HG03354 (cell line): ENCODE measurements at regions not wholly inside any gene's neighbourhood (a gene's known extent, or its start where the extent isn't known, plus 50 kb on each side); places are given as distances from the start of the nearest gene placed in this dataset.

Experiments used
- ATAC-seq: cut with Tn5 transposase; IDR thresholded peaks from one replicate; pipeline ENCODE4 v1.9.1; 2021; ENCODE audit warnings: mild to moderate bottlenecking; ENCODE audit not compliant: unreplicated experiment, poor library complexity, severe bottlenecking

DNA sequence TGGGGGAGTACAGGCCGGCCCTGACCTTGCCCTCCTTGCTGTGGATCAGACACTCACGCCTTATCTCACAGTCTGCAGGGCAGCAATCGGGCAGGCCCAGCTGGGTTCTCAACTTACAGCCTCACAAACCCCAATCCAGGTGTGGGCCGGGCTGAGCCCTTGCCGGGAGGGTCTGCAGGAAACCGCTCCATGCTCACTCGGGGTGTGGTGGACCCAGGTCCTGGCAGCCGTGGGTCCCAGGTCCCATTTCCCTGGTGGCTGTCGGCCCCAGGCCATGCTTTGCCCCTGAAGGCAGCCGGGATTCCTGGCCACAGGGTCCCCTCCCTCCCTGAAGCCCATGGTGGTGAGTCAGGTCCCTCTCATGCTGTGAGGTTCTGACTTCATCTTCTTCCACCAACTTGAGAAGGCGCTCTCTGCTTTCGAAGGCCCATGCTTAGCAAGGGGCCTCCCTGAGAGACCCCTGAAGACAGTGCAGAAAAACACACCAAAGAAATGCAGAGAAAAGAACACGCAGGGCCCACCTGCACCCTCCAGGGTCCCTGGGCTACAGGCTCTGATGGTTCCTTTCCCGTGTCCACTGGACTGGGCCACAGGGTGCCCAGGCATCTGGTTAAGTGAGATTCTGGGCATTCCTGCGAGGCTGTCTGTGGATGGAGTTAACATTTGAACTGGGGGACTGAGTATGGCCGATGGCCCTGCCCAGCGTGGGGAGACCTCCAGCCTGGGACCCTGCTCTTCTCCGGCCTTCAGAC, 588.2 kb downstream of the BRD1 start:
- ATAC-seq = no peak

DNA sequence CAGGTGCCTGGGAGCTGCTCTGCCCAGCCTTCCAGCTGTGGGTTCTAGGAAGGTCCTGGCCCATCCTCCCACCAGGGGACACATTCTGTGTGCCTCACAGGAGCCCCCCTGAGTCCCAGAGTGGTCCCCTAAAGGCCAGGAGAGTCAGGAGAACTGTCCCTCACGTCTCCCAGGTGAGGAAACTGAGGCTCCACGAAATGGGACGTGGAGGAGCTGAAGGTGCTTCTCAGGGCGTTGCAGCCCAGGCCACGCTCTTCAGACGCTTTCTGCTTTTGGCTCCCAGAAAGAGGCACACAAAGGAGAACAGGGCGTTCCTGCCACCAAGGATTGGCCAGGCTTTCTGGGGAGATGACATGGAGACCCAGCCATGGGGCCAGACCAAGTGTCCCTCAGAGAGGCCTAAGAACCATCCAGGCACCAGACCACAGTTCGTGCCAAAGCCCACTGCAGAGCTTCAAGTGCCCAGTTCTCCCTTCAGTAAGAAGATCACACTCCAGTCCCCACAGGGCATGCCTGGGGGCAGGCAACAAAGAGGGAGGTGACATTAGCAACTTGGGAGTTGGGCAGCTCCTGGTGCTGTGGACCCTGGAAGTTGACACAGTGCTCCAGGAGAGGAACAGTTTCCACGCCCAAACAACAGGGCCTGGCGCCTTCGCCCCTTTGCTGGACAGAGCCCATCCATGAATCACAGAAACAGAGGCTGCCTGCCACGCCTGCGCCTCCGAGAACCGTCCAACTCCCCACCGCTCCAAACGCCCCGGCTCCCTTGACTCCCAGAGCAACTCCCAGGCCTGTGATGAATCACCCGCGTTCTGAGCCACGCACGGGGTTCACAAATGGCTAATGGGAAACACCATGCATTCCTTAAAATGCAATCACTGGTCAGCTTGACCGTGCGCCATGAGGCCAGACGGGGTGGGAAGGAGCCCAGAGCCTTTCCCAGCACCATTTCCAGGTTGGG, 589.2 kb downstream of the BRD1 start:
- ATAC-seq = no peak

DNA sequence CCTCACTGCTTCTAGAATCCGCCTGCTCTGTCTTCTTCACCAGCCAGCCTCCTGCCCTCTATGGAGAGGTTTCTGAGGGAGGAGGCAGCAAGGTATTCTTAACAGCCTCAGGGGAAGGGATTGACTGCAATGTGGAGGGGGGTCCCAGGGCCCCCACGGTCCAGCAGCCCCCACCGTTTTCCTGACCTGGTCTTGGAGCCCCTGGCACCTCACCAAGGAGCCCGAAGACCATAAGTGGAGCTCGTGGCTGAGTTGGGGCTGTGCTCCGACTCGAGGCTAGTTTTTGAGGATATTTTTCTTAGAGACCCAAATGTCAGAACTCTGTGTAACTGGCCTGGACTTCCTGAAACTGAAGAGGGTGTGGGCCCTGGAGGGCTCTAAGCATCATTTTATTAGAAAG, 590.0 kb downstream of the BRD1 start:
- no peak for ATAC-seq

DNA sequence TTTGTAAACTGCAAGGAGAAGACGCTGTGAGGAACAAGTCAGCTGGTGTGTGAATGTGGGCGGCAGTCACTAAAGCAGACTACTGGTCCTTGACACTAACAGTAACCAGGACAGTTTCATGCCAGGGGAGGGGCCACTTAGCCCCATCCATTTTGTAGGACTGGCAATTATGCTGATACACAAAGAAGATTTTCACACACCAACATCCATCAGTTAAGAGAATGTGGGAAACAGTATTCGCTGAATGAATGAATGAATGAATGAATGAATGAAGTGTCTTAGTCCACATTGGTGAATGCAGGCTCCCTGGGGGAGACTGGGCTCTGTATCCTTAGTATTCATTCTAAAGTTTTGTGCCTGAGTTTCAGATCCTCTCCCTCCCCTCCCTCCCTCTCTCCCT, 590.4 kb downstream of the BRD1 start:
- no peak for ATAC-seq

DNA sequence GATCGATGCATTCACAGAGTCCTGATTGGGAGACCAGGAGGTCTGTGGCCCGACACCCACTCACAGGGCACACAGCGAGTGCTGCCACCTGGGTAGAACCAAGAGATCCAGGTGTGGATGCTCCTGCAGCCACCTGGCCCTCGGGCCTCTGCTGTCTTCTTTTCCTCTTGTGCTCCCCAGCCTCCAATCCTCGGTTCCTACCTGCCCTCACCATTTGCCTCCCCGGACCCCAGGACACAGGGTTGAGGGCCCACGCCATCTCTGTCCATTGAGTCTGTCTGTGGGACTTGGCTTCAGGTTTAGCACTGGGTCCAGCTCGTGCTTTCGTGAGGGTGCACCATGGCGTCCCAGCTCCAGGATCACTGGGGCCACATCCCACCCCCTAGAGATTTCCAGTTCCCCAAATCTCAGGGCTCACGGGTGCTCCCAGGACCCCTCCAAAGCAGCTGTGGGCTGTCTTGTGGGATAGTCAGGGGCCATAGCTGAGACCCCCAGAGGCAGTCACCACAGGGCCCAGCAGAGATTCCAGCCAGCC, 591.1 kb downstream of the BRD1 start:
- no peak for ATAC-seq

DNA sequence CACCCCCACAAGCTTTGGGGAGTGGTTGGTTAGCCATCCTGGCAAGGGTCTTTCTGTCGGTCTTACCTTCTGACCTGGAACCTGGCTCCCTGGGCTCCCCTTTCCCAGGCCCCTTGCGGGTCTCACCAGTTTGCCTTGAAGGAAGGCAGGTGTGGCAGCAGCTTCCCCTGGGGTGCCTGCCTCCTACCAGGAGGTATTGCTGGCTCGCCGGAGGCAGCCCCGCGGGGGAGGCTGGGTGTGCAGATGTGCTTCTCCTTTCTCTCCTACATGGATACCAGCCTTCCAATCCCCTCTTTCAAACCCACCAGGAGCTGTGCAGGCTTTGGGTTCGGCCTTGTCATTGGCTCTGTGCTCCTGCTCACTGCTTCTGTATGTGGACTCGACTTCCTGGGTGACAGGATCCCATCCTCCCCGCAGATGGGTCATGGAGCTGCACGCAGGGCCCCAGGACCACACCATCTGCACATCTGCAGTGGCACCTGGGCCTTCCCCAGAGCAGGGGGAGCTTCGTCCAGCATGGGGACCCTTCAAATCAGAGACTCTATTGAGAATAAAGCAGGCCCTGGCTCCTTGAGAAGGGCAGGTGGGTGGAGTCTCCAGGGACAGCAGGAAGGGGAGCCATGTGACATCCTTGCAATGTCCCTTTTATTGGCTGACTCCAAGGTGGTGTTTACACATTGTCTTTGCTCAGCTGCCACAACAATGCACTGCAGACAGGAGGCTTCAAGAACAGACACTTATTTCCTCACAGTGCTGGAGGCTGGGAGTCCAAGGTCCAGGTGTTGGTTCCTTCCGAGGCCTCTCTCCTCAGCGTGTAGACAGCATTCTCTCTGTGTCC, 592.0 kb downstream of the BRD1 start:
- ATAC-seq = no peak

DNA sequence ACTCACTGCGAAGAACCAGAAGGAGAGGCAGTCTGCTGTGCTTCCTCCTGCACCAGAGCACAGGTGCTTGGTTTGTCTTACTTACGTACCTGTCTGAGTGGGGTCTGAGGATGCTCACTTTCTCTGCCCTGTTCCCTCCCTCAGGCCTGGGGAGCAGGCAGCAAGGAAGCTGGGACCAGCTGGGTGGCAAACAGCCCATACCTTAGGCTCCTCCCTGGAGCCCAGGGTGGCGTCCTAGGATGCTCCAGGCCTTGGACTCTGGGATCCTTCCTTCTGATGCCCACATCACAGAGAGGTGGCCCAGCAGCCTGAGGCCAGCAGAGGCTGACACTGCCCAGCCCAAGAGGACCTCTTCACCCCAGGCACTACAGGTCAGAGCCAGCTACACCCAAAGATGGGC, 593.2 kb downstream of the BRD1 start:
- no peak for ATAC-seq

DNA sequence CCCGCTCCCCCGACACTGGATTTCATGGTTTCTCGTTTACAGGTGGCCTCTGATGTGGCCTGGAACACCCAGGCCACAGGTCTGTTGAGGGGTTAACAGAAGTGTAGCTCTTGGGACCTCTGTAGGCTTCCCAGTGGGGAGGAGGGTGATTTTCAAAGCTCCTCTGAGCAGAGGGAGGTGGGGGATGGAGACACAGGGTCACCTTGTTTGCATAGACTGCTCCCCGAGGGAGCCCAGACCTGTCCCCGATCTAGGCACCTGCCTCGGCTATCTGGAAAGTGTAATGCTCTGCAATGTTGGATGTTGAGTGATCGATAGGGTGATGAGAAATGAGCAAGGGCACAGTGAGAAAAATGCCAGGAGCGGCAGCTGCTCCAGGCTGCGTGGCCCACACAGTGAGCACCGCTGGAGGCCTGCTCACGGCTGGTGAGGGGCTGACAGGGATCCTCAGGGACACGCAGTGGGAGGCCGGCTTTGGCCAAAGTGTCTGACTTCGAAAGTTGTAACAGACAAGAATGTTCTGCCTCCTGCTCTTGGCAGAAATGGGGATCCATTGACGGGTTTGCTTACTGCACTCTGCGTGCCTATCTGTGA, 594.1 kb downstream of the BRD1 start:
- ATAC-seq = no peak

DNA sequence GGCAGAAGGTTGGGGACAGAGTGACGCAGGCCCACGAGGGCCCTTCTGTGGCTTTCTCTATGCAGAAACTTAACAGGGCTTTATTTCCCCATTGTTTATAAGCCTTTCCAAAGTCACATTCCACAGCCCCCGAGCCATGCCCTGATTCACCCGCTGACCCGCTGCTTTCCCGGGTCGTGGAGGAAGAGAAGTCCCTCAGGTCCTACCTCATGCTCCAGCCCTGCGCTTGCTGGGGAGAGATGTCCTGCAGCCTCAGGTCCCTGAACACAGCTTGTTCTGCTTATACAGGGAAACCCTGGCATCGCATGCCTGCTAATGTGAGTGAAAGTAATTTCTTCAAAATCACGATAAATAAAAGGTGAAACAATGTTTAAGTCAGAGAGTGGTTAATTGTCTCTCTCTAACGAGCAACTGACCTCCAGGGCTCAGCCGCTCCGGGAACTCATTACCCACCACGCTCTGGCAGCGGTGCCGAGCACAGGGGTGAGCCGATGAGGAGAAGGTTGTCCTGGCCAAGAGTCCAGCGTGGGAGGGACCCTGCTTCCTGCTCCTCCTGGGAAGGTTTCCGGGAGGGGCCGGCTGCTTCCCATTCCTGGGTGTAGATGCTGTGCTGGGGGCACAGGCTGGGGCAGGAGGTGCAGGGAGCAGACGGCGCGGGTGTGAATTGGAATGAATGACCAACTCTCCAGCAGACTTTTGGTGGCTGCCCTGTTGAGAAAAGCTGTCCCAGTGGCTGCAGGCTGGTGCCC, 595.2 kb downstream of the BRD1 start:
- ATAC-seq = no peak

DNA sequence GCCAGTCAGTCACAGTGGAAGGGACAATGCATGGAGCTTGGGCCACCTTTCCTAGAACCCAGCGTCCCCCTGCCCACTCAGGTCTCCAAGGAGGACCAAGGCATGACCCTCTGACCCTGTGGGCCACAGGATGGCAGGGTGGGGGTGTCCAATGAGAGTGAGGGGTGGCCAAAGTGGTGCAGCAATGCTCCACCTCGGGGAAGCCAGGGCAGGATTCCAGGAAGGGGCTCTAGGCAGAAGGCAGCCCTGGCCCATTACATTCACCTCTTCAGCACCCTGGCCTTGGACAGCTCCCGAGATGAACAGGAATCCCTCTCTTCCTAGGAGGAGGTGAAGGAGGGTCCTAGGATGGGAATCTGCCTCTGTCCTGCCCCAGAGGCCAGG, 597.5 kb downstream of the BRD1 start:
- ATAC-seq = no peak

DNA sequence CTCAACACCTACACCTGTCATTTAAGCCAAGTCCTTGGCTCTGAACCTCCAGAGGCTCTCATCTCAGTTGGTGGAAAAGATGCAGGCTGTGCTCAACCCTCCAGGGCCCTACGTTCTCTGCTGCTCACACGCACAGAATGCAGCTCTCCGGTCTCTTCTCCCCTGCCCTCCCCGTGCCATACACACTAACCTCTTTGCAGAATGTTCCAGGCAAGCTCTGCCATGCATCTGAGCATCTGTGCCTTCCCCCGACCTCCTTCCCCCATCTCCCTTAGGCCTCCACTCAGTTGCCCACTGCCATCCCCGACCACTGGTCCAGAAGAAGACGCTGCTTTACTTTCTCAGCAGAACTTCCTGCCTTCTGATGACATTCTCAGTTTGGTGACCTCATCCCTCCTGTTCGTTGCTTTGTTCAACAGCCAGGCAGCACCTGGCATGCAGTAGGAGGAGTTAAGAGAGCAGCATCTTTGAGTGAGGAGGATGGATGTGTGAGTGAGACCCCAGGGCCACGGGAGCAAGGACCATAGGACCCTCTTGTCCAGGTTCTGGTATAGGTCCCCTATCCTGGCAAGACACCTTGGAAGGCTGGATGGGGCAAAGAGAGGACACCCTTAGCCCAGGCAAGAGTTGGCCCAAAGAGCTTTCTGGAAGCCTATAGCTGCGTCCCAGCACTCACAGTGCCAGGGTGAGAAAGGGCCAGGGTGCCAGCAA, 598.0 kb downstream of the BRD1 start:
- ATAC-seq = no peak

DNA sequence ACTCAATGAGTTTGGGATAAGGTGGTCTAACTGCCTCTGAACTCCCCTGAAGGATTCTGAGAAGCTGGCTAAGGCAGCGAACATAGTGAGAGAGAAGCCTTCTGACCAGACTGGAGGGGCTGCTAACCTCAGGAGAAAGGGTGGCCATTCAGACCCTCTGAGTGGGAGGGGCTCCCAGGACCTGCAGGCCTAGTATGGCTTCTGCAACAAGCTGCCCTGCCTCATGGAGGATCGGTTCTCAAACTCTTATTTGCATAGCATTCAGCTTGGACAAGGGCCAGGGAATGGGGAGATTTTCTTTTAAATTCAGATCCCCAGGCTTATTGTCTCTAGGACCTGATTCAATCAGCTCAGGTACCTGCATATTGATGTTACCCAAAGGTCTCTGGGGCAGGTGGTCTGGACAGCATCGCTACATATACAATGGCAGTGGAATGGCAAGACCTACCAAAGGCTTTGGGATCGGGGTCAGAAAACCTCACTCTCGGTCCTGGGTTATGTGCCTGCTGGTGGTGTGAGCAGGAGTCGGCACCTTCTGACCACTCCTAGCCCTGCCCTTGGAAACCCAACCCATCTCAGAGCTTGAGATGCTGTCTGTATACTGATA, 599.1 kb downstream of the BRD1 start:
- no peak for ATAC-seq

DNA sequence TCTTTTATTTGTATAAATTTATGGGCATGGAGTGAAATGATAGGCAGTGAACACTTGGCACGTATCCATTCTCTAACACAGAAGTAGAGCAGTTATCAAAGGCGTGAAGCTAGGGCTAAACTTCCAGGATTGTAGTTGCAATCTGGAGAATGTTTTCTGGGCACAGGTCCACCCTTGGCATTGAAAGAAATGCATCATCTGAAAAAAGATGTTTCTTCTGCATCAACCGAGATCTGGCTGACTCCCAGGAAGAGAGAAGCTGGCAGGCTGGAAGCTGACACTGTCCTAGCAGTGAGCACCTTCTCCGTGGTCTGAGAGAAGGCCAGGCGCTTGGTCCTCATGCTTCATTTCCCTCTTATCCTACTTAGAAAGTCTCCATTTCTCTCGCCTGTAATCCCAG, 600.0 kb downstream of the BRD1 start:
- ATAC-seq = no peak

DNA sequence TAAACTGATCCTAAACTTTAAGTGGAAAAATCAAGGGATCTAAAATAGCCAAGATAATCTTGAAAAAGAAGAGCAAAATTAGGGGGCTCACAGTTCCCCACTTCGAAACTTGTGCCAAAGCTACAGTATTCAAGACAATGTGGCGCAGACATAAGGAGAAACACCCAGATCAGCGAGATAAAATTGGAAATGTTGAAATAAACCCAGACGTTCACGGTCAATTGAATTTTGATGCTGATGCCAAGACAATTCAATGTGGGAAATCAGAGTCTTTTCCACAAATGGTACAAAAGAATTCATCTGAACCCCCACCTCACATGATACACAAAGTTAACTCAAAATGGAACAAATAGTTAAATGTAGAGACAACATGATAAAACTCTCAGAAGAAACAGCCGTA, 601.6 kb downstream of the BRD1 start:
- no peak for ATAC-seq

DNA sequence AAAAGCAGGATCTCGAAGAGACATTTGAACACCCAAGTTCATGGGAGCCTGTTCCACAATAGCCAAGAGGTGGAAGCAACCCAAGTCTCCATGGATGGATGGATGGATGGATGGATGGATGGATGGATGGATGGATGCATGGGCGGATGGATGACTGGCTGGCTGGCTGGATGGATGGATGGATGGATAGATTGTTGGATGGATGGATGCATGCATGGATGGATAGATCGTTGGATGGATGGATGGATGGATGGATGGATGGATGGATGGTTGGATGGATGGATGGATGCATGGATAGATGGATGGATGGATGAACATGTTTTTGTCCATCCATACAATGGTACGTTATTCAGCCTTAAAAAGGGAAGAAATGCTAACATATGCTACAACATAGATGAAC, 603.4 kb downstream of the BRD1 start:
- ATAC-seq = no peak

DNA sequence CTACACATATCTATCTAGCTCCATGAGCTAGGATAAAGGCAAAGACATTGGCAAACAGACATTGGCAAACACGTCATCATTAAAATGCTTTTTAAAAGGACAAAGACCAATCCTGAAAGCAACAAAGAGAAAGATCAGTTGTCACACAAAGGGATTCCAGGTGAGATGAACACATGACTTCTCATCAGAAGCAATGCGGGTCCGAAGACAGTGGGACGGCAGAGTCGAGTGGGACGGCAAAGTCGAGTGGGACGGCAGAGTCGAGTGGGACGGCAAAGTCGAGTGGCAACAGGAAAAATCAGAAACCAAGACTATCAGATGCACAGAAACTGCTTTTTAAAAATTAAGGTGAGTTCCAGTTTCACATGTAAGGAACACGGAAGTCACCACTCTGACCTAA, 609.5 kb downstream of the BRD1 start:
- no peak for ATAC-seq

DNA sequence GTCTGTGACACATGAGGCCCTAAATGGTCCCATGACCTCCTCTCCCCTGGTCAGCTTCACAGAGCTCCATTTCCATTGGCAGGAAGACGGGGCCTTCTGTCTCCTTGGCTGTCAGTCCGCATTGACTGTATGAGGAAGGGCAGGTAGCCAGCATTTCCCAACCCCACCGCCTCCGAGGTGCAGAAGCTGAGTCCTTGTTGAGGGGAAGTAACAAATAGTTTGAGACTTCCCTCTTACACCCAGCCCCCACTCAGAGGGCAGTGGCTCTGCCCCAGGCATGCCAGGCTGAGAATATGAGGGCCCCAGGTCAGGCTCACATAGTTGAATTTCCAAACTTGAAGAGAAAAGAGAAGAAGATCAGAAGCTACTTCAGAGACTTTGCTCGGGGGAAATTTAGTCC, 611.1 kb downstream of the BRD1 start:
- no peak for ATAC-seq

DNA sequence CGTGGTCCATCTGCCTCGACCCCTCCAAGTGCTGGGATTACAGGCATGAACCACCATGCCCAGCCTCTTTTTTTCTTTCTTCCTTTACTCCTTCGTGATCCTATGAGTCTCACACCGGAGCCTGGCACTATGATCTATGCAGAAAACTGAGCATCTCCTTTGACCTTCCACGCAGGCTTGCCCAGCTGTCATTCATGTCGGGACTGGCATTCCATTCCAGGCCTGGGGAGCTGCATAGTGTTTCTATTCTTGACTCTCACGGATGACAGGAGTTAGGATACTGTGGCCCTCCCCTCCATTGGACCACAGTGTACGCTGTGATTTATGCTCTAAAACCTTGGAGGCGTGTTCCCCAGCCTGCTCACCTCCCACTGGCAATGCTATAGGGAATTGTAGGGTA, 611.8 kb downstream of the BRD1 start:
- no peak for ATAC-seq
